IMR-90 (cell line): ENCODE measurements at regions not wholly inside any gene's neighbourhood (a gene's known extent, or its start where the extent isn't known, plus 50 kb on each side); places are given as distances from the start of the nearest gene placed in this dataset.

Source experiments
- ATAC-seq: fragments of 200-7000 bp; cut with Tn5 transposase; 2 replicates; pipeline ENCODE4 v1.9.1; 2020; ENCODE audit warnings: low read depth, mild to moderate bottlenecking, moderate library complexity
- BruUV-seq: library from RNA; stranded (reverse); fragments of 400-500 nt; replicated peaks from 2 replicates; lab custom pipeline; 2021; lab: Mats Ljungman, UMichigan
- CTCF ChIA-PET: fragments of 300-600 bp; formaldehyde crosslinking; extraction: SDS; loops from one replicate; lab custom pipeline; 2021; ENCODE audit warnings: antibody characterized with exemption; lab: Yijun Ruan, JAX
- POLR2A ChIA-PET: fragments of 300-600 bp; sonication (Branson Sonifier 250); formaldehyde crosslinking; loops from one replicate; lab custom pipeline; 2022; ENCODE audit warnings: antibody characterized with exemption; ENCODE audit not compliant: unreplicated experiment; lab: Charles Lee
- DNase-seq: peaks from one replicate; pipeline ENCODE4 v3.0.0; 2013
- H2AFZ ChIP-seq: replicated peaks from 2 replicates; pipeline ENCODE3; 2013; ENCODE audit warnings: low read length, mild to moderate bottlenecking; ENCODE audit not compliant: poor library complexity
- H2AK5ac ChIP-seq: 2 replicates; pipeline ENCODE4 v1.6.1; 2013; ENCODE audit warnings: low read depth, low read length, inconsistent platforms
- H2AK9ac ChIP-seq: replicated peaks from 2 replicates; pipeline ENCODE3; 2013; ENCODE audit warnings: mild to moderate bottlenecking, low read depth, low read length, moderate library complexity; ENCODE audit not compliant: poor library complexity
- H2BK120ac ChIP-seq: 2 replicates; pipeline ENCODE4 v1.6.1; 2013; ENCODE audit warnings: low read depth, low read length, inconsistent platforms
- H2BK15ac ChIP-seq: 3 replicates; pipeline ENCODE4 v1.6.1; 2013; ENCODE audit warnings: low read depth, low read length, inconsistent platforms
- H2BK20ac ChIP-seq: 2 replicates; pipeline ENCODE4 v1.6.1; 2013; ENCODE audit warnings: low read depth, mild to moderate bottlenecking, inconsistent platforms, low read length, moderate library complexity
- H2BK5ac ChIP-seq: 2 replicates; pipeline ENCODE4 v1.6.1; 2013; ENCODE audit warnings: mild to moderate bottlenecking, low read depth, low read length, inconsistent platforms; ENCODE audit not compliant: poor library complexity, severe bottlenecking
- H3K14ac ChIP-seq: replicated peaks from 2 replicates; pipeline ENCODE4 v1.6.1; 2013; ENCODE audit warnings: low read depth, low read length, inconsistent platforms
- H3K18ac ChIP-seq: 2 replicates; pipeline ENCODE4 v1.6.1; 2013; ENCODE audit warnings: low read depth, low read length, control low read depth
- H3K23ac ChIP-seq: 2 replicates; pipeline ENCODE4 v1.6.1; 2013; ENCODE audit warnings: low read depth, low read length, inconsistent platforms
- H3K27ac ChIP-seq: 2 replicates; pipeline ENCODE4 v1.5.1; 2013; ENCODE audit warnings: mild to moderate bottlenecking, control low read depth, low read length; ENCODE audit not compliant: insufficient read depth
- H3K27me3 ChIP-seq: 2 replicates; pipeline ENCODE4 v1.6.1; 2013; ENCODE audit warnings: low read length; ENCODE audit not compliant: control insufficient read depth, insufficient read depth
- H3K36me3 ChIP-seq: 2 replicates; pipeline ENCODE4 v1.6.1; 2013; ENCODE audit warnings: low read length, mixed read lengths; ENCODE audit not compliant: control insufficient read depth, insufficient read depth
- H3K4ac ChIP-seq: 2 replicates; pipeline ENCODE4 v1.6.1; 2013; ENCODE audit warnings: low read depth, low read length, inconsistent platforms
- H3K4me1 ChIP-seq: 2 replicates; pipeline ENCODE4 v1.6.1; 2013; ENCODE audit warnings: low read length, mixed read lengths; ENCODE audit not compliant: control insufficient read depth, insufficient read depth
- H3K4me2 ChIP-seq: 2 replicates; pipeline ENCODE4 v1.6.1; 2013; ENCODE audit warnings: low read depth, mild to moderate bottlenecking, control low read depth, low read length, moderate library complexity
- H3K4me3 ChIP-seq: 2 replicates; pipeline ENCODE4 v1.5.1; 2013; ENCODE audit warnings: low read depth, mild to moderate bottlenecking, control low read depth, low read length, moderate library complexity; ENCODE audit not compliant: insufficient read depth
- H3K56ac ChIP-seq: 2 replicates; pipeline ENCODE4 v1.6.1; 2013; ENCODE audit warnings: low read length, inconsistent platforms; ENCODE audit not compliant: insufficient read depth; ENCODE audit errors: extremely low read depth
- H3K79me1 ChIP-seq, 2 experiments: 2 replicates each; pipeline ENCODE4 v1.6.1; 2013; ENCODE audit warnings: low read length in 2 of 2, inconsistent platforms in 1 of 2, low read depth in 1 of 2
- H3K9ac ChIP-seq: 2 replicates; pipeline ENCODE4 v1.6.1; 2013; ENCODE audit warnings: low read depth, low read length, control low read depth
- H3K9me1 ChIP-seq: 2 replicates; pipeline ENCODE4 v1.6.1; 2013; ENCODE audit warnings: low read length, inconsistent platforms; ENCODE audit not compliant: insufficient read depth
- H3K9me3 ChIP-seq: 2 replicates; pipeline ENCODE4 v1.6.1; 2013; ENCODE audit warnings: low read length; ENCODE audit not compliant: control insufficient read depth, insufficient read depth
- H4K20me1 ChIP-seq: 2 replicates; pipeline ENCODE4 v1.6.1; 2013; ENCODE audit warnings: low read length, inconsistent platforms; ENCODE audit not compliant: insufficient read depth
- H4K5ac ChIP-seq: 2 replicates; pipeline ENCODE4 v1.6.1; 2013; ENCODE audit warnings: mild to moderate bottlenecking, low read depth, low read length, control low read depth
- H4K8ac ChIP-seq, 2 experiments: 2 replicates each; pipeline ENCODE4 v1.6.1; 2013; ENCODE audit warnings: low read depth in 2 of 2, low read length in 2 of 2, control low read depth in 1 of 2, inconsistent platforms in 1 of 2
- H4K91ac ChIP-seq: 2 replicates; pipeline ENCODE4 v1.6.1; 2013; ENCODE audit warnings: low read depth, low read length, inconsistent platforms; ENCODE audit not compliant: insufficient read depth
- BHLHE40 ChIP-seq: fragments of 150-350 bp; IDR thresholded peaks from 2 replicates; pipeline ENCODE4 v1.6.1; 2016; ENCODE audit warnings: mild to moderate bottlenecking, low read depth, low read length
- CEBPB ChIP-seq: IDR thresholded peaks from 2 replicates; pipeline ENCODE4 v1.6.1; 2012; ENCODE audit warnings: low read depth, low read length, improper control_type of control experiment
- CHD1 ChIP-seq: IDR thresholded peaks from 2 replicates; pipeline ENCODE4 v1.6.1; 2012; ENCODE audit warnings: low read depth, low read length, improper control_type of control experiment
- FOS ChIP-seq: fragments of 150-350 bp; IDR thresholded peaks from 2 replicates; pipeline ENCODE4 v1.6.1; 2016; ENCODE audit warnings: low read depth, low read length
- MAFK ChIP-seq: IDR thresholded peaks from 2 replicates; pipeline ENCODE4 v1.6.1; 2012; ENCODE audit warnings: low read depth, low read length, improper control_type of control experiment
- MAZ ChIP-seq: IDR thresholded peaks from 2 replicates; pipeline ENCODE4 v1.6.1; 2012; ENCODE audit warnings: low read depth, mild to moderate bottlenecking, low read length, improper control_type of control experiment, moderate library complexity, borderline replicate concordance
- MXI1 ChIP-seq: IDR thresholded peaks from 2 replicates; pipeline ENCODE4 v1.6.1; 2012; ENCODE audit warnings: low read depth, mild to moderate bottlenecking, low read length, moderate library complexity, borderline replicate concordance
- NFE2L2 ChIP-seq: fragments of 150-350 bp; IDR thresholded peaks from 2 replicates; pipeline ENCODE4 v1.6.1; 2016; ENCODE audit warnings: low read depth, mild to moderate bottlenecking, low read length
- POLR2A ChIP-seq: IDR thresholded peaks from 2 replicates; pipeline ENCODE4 v1.6.1; 2012; ENCODE audit warnings: mild to moderate bottlenecking, low read depth, low read length
- RAD21 ChIP-seq: IDR thresholded peaks from 2 replicates; pipeline ENCODE4 v1.6.1; 2012; ENCODE audit warnings: low read length, improper control_type of control experiment
- RCOR1 ChIP-seq: IDR thresholded peaks from 2 replicates; pipeline ENCODE4 v1.6.1; 2012; ENCODE audit warnings: mild to moderate bottlenecking, low read length, improper control_type of control experiment; ENCODE audit not compliant: insufficient replicate concordance
- RFX5 ChIP-seq: IDR thresholded peaks from 2 replicates; pipeline ENCODE4 v1.8.0; 2012; ENCODE audit warnings: low read depth, mild to moderate bottlenecking, low read length, moderate library complexity
- SMC3 ChIP-seq: fragments of 150-350 bp; IDR thresholded peaks from 2 replicates; pipeline ENCODE4 v1.6.1; 2016; ENCODE audit warnings: low read depth, mild to moderate bottlenecking, antibody characterized with exemption, low read length, moderate library complexity
- WGBS, 2 experiments: methylation state at CpG; one replicate each; pipeline versions ENCODE4 v1.1.5 to v1.1.7; 2013; ENCODE audit warnings: missing lambda C conversion rate in 2 of 2; ENCODE audit not compliant: insufficient read length in 1 of 2; ENCODE audit errors: extremely low coverage in 2 of 2; 5-methylcytosine and 5-hydroxymethylcytosine counted together
- dilution Hi-C: fragments of 300-500 bp; cut with HindIII; formaldehyde crosslinking; loops from one replicate; pipeline ENCODE4 v1.14.3; 2018; ENCODE audit warnings: low sequenced_read_pairs; ENCODE audit not compliant: unreplicated experiment
- in situ Hi-C: fragments of 300-500 bp; cut with MboI; formaldehyde crosslinking; loops from 3 replicates; pipeline ENCODE4 v1.14.3; 2019; ENCODE audit warnings: low sequenced_read_pairs, inconsistent platforms, mixed read lengths
- intact Hi-C: fragments of 100-400 bp; cut with micrococcal nuclease; formaldehyde crosslinking; loops from 2 replicates; pipeline ENCODE4 v1.10.0; 2022
- TF ChIP-seq, protein P1 (sequence below): fragments of 150-350 bp; IDR thresholded peaks from 2 replicates; pipeline ENCODE4 v1.6.1; 2016; ENCODE audit warnings: low read depth, mild to moderate bottlenecking, low read length, moderate library complexity, borderline replicate concordance
- TF ChIP-seq, protein P2 (sequence below): fragments of 150-350 bp; IDR thresholded peaks from 2 replicates; pipeline ENCODE4 v1.6.1; 2017; ENCODE audit warnings: mild to moderate bottlenecking, antibody characterized with exemption, low read length, low read depth
- TF ChIP-seq, protein P3 (sequence below): conservative IDR thresholded peaks from 2 replicates; pipeline ENCODE4 v1.5.1; 2012; ENCODE audit warnings: mild to moderate bottlenecking, low read depth, low read length, improper control_type of control experiment

DNA sequence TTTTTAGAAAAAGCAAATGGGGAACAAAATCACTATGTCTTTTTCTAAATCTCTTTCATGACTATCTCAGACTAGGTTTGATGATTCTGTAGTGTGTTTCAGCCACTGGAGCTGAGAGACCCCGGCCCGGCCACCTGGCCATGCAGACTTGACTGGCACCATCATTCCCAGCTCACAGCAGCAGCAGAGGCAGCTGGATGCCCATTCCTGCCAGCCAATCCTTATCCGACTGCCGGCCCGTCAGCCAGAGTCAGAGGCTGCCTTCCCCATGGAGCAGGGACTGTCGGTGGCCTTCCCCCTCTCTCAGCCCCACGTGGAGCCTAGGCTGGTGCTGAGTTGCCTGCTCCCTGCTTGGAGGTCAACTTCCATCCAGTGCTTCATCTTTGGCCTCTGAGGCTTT, 56.0 kb upstream of the WSB1 start:
- Histone ChIP-seq H3K9me3 (no peaks in the 10 kb centered on the region), H2BK5ac (no peak overlapping the region), H3K56ac (no peak overlapping the region), H2AK9ac (no peak overlapping the region), H3K18ac (no peak overlapping the region), H3K4me2 (no peak overlapping the region), H3K9ac (no peak overlapping the region), H3K27ac (no peak overlapping the region), H2AK5ac (no peak overlapping the region), H4K8ac (no peak overlapping the region), H4K91ac (no peak overlapping the region), H4K20me1 (no peaks in the 10 kb centered on the region), H3K4me3 (no peak overlapping the region), H2BK120ac (no peak overlapping the region), H3K27me3 (no peaks in the 10 kb centered on the region; the same call in 1 of the 2 replicates), H2BK20ac (no peak overlapping the region), H3K36me3 (no peaks in the 10 kb centered on the region), H3K79me1 (no peaks in the 10 kb centered on the region), H3K9me1 (no peaks in the 10 kb centered on the region), H4K5ac (no peak overlapping the region), H2BK15ac (no peak overlapping the region), H2AFZ (no peak overlapping the region), H3K14ac (no peak overlapping the region), H3K4ac (no peak overlapping the region), H3K23ac (no peak overlapping the region), H3K4me1 (peaks cover 3% of the 10 kb centered on the region; the same call in 1 of the 2 replicates)
- in situ Hi-C loops (loop anchor here (10.0 to 25.0 kb wide), 3 partner anchors 199 to 524 kb away; partner anchors contain the start of gene LGALS9), intact Hi-C loops (loop anchor here (5.0 kb wide), 2 partner anchors 41 to 414 kb away; no protein-coding TSS in a partner anchor), dilution Hi-C loops (loop anchor here (25.0 kb wide), 1 partner anchor 99 kb away; no protein-coding TSS in a partner anchor)
- DNase-seq, result no peak
- ATAC-seq, result no peak
- TF ChIP-seq MXI1, result no peak
- TF ChIP-seq, protein P1, sequence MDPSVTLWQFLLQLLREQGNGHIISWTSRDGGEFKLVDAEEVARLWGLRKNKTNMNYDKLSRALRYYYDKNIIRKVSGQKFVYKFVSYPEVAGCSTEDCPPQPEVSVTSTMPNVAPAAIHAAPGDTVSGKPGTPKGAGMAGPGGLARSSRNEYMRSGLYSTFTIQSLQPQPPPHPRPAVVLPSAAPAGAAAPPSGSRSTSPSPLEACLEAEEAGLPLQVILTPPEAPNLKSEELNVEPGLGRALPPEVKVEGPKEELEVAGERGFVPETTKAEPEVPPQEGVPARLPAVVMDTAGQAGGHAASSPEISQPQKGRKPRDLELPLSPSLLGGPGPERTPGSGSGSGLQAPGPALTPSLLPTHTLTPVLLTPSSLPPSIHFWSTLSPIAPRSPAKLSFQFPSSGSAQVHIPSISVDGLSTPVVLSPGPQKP, result no peak
- no peak for TF ChIP-seq POLR2A
- TF ChIP-seq BHLHE40, result no peak
- TF ChIP-seq NFE2L2, result no peak
- no peak for TF ChIP-seq CEBPB
- no peak for TF ChIP-seq RFX5
- TF ChIP-seq, protein P2, sequence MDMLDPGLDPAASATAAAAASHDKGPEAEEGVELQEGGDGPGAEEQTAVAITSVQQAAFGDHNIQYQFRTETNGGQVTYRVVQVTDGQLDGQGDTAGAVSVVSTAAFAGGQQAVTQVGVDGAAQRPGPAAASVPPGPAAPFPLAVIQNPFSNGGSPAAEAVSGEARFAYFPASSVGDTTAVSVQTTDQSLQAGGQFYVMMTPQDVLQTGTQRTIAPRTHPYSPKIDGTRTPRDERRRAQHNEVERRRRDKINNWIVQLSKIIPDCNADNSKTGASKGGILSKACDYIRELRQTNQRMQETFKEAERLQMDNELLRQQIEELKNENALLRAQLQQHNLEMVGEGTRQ, result no peak
- no peak for TF ChIP-seq MAFK
- no peak for TF ChIP-seq RAD21
- TF ChIP-seq, protein P3, sequence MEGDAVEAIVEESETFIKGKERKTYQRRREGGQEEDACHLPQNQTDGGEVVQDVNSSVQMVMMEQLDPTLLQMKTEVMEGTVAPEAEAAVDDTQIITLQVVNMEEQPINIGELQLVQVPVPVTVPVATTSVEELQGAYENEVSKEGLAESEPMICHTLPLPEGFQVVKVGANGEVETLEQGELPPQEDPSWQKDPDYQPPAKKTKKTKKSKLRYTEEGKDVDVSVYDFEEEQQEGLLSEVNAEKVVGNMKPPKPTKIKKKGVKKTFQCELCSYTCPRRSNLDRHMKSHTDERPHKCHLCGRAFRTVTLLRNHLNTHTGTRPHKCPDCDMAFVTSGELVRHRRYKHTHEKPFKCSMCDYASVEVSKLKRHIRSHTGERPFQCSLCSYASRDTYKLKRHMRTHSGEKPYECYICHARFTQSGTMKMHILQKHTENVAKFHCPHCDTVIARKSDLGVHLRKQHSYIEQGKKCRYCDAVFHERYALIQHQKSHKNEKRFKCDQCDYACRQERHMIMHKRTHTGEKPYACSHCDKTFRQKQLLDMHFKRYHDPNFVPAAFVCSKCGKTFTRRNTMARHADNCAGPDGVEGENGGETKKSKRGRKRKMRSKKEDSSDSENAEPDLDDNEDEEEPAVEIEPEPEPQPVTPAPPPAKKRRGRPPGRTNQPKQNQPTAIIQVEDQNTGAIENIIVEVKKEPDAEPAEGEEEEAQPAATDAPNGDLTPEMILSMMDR, result no peak
- TF ChIP-seq CHD1, result no peak
- no peak for TF ChIP-seq RCOR1
- no peak for TF ChIP-seq FOS
- TF ChIP-seq SMC3, result no peak
- TF ChIP-seq MAZ, result no peak
- ChIA-PET POLR2A (no interaction called here), CTCF (interaction anchor here (0.5 to 4.3 kb wide), 3 partner anchors 16 to 362 kb away, joined by 5 to 44 read pairs (median 9); no protein-coding TSS in a partner anchor)
- BruUV-seq, result no TSS peak
- 89% methylated on average over 5 of the region's 7 CpGs; no CpG with 5 or more reads in 1 of the 2 experiments for WGBS, 2 experiments
